WTC11 (cell line): ENCODE measurements at regions not wholly inside any gene's neighbourhood (a gene's known extent, or its start where the extent isn't known, plus 50 kb on each side); places are given as distances from the start of the nearest gene placed in this dataset.
"Not testable (repeated sequence)": the region's sequence is repeated elsewhere in the genome, so short reads cannot be mapped to it uniquely, and the experiment has no call there.

Experiments used
- ATAC-seq: fragments of 200-7000 bp; cut with Tn5 transposase; 2 replicates; pipeline ENCODE4 v1.10.0; 2021; ENCODE audit warnings: mild to moderate bottlenecking, moderate library complexity
- CTCF ChIA-PET: fragments of 300-600 bp; sonication (Branson Sonifier 250); formaldehyde crosslinking; loops from one replicate; lab custom pipeline; 2021; ENCODE audit warnings: antibody characterized with exemption; lab: Charles Lee
- POLR2A ChIA-PET: fragments of 350-600 bp; sonication (Branson Sonifier 250); formaldehyde crosslinking; loops from one replicate; lab custom pipeline; 2021; ENCODE audit warnings: antibody characterized with exemption; lab: Charles Lee
- DNase-seq: peaks from one replicate; pipeline ENCODE4 v3.0.0; 2021; ENCODE audit warnings: low spot score
- H3K27ac Mint-ChIP-seq: 2 replicates; pipeline ENCODE4 v1.8.0; 2021; ENCODE audit warnings: mixed read lengths
- H3K27me3 Mint-ChIP-seq: 2 replicates; pipeline ENCODE4 v1.8.0; 2021; ENCODE audit warnings: low read depth, mild to moderate bottlenecking, moderate library complexity, mixed read lengths
- H3K36me3 Mint-ChIP-seq: 2 replicates; pipeline ENCODE4 v1.8.0; 2021; ENCODE audit warnings: mixed read lengths
- H3K4me1 Mint-ChIP-seq: 2 replicates; pipeline ENCODE4 v1.8.0; 2022; ENCODE audit warnings: mixed read lengths
- H3K4me3 Mint-ChIP-seq: 2 replicates; pipeline ENCODE4 v1.8.0; 2021; ENCODE audit warnings: mild to moderate bottlenecking, moderate library complexity, mixed read lengths
- H3K9me3 Mint-ChIP-seq: 2 replicates; pipeline ENCODE4 v1.8.0; 2021; ENCODE audit warnings: mixed read lengths
- ATF3 ChIP-seq: sonication (generic); formaldehyde crosslinking; conservative IDR thresholded peaks from 2 replicates; pipeline ENCODE4 v1.8.1; 2022; ENCODE audit warnings: mild to moderate bottlenecking, missing genetic modification reagents
- E2F1 ChIP-seq: sonication (generic); formaldehyde crosslinking; IDR thresholded peaks from 2 replicates; pipeline ENCODE4 v1.8.0; 2022; ENCODE audit warnings: mild to moderate bottlenecking, missing genetic modification reagents
- ELF4 ChIP-seq: sonication (generic); formaldehyde crosslinking; IDR thresholded peaks from 2 replicates; pipeline ENCODE4 v1.8.1; 2022; ENCODE audit warnings: low read depth, mild to moderate bottlenecking, moderate library complexity, missing genetic modification reagents
- ESRRA ChIP-seq: sonication (generic); formaldehyde crosslinking; IDR thresholded peaks from 2 replicates; pipeline ENCODE4 v1.8.1; 2022; ENCODE audit warnings: mild to moderate bottlenecking, missing genetic modification reagents, borderline replicate concordance
- FOXK1 ChIP-seq: sonication (generic); formaldehyde crosslinking; IDR thresholded peaks from 2 replicates; pipeline ENCODE4 v1.8.0; 2022; ENCODE audit warnings: mild to moderate bottlenecking, moderate library complexity, missing genetic modification reagents
- HMGA2 ChIP-seq: fragments of 250-450 bp; sonication (Bioruptor Pico); IDR thresholded peaks from 2 replicates; pipeline ENCODE4 v1.4.0; 2021; ENCODE audit warnings: mild to moderate bottlenecking, moderate library complexity
- NFYB ChIP-seq: sonication (generic); formaldehyde crosslinking; conservative IDR thresholded peaks from 2 replicates; pipeline ENCODE4 v1.8.0; 2022; ENCODE audit warnings: low read depth, missing genetic modification reagents
- SOX15 ChIP-seq: fragments of 250-450 bp; sonication (Bioruptor Pico); IDR thresholded peaks from 2 replicates; pipeline ENCODE4 v1.9.0; 2021; ENCODE audit warnings: mild to moderate bottlenecking
- TP53 ChIP-seq: sonication (generic); formaldehyde crosslinking; IDR thresholded peaks from 2 replicates; pipeline ENCODE4 v1.8.1; 2023; ENCODE audit warnings: mild to moderate bottlenecking, missing genetic modification reagents
- ZBTB21 ChIP-seq: sonication (generic); formaldehyde crosslinking; IDR thresholded peaks from 2 replicates; pipeline ENCODE4 v1.8.1; 2023; ENCODE audit warnings: mild to moderate bottlenecking, missing genetic modification reagents, borderline replicate concordance
- ZNF138 ChIP-seq: sonication (generic); formaldehyde crosslinking; conservative IDR thresholded peaks from 2 replicates; pipeline ENCODE4 v1.8.1; 2022; ENCODE audit warnings: mild to moderate bottlenecking, moderate library complexity, missing genetic modification reagents
- ZNF396 ChIP-seq: fragments of 250-450 bp; sonication (Bioruptor Pico); IDR thresholded peaks from 2 replicates; pipeline ENCODE4 v1.8.0; 2021; ENCODE audit warnings: mild to moderate bottlenecking, moderate library complexity, borderline replicate concordance
- ZNF416 ChIP-seq: fragments of 250-450 bp; sonication (Bioruptor Pico); IDR thresholded peaks from 2 replicates; pipeline ENCODE4 v1.9.0; 2021; ENCODE audit warnings: mild to moderate bottlenecking, inconsistent platforms
- TF ChIP-seq, protein P1 (sequence below): sonication (generic); formaldehyde crosslinking; IDR thresholded peaks from 2 replicates; pipeline ENCODE4 v1.8.1; 2023; ENCODE audit warnings: mild to moderate bottlenecking, missing genetic modification reagents, borderline replicate concordance
- TF ChIP-seq, protein P2 (sequence below): fragments of 200-600 bp; IDR thresholded peaks from 2 replicates; pipeline ENCODE4 v1.8.0; 2022; ENCODE audit warnings: antibody characterized with exemption

DNA sequence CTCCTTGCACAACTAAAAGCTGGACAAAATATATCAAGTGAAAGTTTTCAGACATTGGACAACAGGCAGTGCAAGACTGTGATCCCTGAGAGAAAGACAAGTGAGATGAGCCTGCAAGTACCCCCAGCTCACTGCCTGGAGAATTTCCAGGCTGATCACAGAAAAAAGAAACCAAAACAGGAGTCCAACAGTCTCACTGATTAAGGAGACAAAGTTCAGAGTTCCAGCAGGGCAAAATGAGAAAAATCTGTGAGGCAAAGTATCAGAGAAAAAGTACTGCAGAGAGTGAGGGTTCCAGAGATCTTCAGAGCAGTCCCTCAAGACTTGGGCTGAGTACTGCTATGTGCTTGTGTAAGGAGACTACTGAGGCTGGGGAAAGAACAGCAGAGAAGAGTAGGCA is 56.0 kb upstream of the PRSS3 start:
- Mint-ChIP-seq H3K9me3 (peaks cover 4% of the 10 kb centered on the region), H3K27me3 (0 out of 2 replicates have a peak, but pooled peaks cover 2% of the 10 kb centered on the region)
- TF ChIP-seq SOX15 (CRISPR knock-in tag), result no peak
- TF ChIP-seq ZBTB21, result no peak
- no peak for TF ChIP-seq NFYB
- TF ChIP-seq, all 79 proteins: peak for 0
- ChIA-PET POLR2A (no interaction called here), CTCF (interaction anchor here (2.5 kb wide), 1 partner anchor 115 kb away, joined by 53 read pairs; no protein-coding TSS in a partner anchor)
- Mint-ChIP-seq H3K27ac (no peak overlapping the region), H3K4me1 (peaks cover 2% of the 10 kb centered on the region), H3K4me3 (no peak overlapping the region), H3K36me3 (no peaks in the 10 kb centered on the region)
- no peak for DNase-seq
- ATAC-seq, result no peak

DNA sequence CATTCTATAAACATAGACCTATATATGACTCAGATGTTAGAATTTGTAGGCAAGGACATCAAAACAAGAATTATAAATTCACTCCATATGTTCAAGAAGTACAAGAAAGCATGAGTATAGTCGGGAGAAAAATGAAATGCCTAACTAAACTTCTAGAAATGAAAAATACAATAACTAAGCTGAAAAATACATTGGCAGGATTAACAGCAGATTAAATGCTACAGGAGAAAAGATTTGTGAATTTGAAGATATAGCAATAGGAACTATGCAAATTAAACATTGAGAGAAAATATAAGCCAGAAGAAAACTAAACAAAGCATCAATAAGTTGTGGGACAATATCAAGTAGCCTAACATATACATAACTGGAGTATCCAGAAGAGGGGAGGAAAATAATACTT is 55.3 kb upstream of the PRSS3 start:
- H3K4me1 Mint-ChIP-seq, result peaks cover 2% of the 10 kb centered on the region
- H3K27me3 Mint-ChIP-seq, result 0 out of 2 replicates have a peak, but pooled peaks cover 2% of the 10 kb centered on the region
- ChIA-PET POLR2A (no interaction called here), CTCF (no interaction called here)
- peaks cover 4% of the 10 kb centered on the region for H3K9me3 Mint-ChIP-seq
- no peaks in the 10 kb centered on the region for H3K36me3 Mint-ChIP-seq
- no peak for DNase-seq
- no peak overlapping the region for H3K4me3 Mint-ChIP-seq
- H3K27ac Mint-ChIP-seq, result no peak overlapping the region
- ATAC-seq, result no peak
- TF ChIP-seq TP53, result no peak
- no peak for TF ChIP-seq E2F1 (CRISPR knock-in tag)
- no peak for TF ChIP-seq HMGA2
- TF ChIP-seq ATF3 (CRISPR knock-in tag), result no peak
- no peak for TF ChIP-seq FOXK1 (CRISPR knock-in tag)
- no peak for TF ChIP-seq ZNF396 (CRISPR knock-in tag)
- no peak for TF ChIP-seq ZNF416 (CRISPR knock-in tag)

- H3K27ac Mint-ChIP-seq, H3K4me3 Mint-ChIP-seq, CTCF ChIA-PET, ATAC-seq, H3K9me3 Mint-ChIP-seq, H3K27me3 Mint-ChIP-seq, DNase-seq, POLR2A ChIA-PET, H3K4me1 Mint-ChIP-seq, H3K36me3 Mint-ChIP-seq: not testable (repeated sequence)
Observed at GRCh38 chr9:33740958-33741357, 54.4 kb upstream of the PRSS3 start.

- DNase-seq, result no peak
- TF ChIP-seq ESRRA (CRISPR knock-in tag), result no peak
- TF ChIP-seq, protein P1, sequence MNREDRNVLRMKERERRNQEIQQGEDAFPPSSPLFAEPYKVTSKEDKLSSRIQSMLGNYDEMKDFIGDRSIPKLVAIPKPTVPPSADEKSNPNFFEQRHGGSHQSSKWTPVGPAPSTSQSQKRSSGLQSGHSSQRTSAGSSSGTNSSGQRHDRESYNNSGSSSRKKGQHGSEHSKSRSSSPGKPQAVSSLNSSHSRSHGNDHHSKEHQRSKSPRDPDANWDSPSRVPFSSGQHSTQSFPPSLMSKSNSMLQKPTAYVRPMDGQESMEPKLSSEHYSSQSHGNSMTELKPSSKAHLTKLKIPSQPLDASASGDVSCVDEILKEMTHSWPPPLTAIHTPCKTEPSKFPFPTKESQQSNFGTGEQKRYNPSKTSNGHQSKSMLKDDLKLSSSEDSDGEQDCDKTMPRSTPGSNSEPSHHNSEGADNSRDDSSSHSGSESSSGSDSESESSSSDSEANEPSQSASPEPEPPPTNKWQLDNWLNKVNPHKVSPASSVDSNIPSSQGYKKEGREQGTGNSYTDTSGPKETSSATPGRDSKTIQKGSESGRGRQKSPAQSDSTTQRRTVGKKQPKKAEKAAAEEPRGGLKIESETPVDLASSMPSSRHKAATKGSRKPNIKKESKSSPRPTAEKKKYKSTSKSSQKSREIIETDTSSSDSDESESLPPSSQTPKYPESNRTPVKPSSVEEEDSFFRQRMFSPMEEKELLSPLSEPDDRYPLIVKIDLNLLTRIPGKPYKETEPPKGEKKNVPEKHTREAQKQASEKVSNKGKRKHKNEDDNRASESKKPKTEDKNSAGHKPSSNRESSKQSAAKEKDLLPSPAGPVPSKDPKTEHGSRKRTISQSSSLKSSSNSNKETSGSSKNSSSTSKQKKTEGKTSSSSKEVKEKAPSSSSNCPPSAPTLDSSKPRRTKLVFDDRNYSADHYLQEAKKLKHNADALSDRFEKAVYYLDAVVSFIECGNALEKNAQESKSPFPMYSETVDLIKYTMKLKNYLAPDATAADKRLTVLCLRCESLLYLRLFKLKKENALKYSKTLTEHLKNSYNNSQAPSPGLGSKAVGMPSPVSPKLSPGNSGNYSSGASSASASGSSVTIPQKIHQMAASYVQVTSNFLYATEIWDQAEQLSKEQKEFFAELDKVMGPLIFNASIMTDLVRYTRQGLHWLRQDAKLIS (CRISPR knock-in tag), result no peak
- no peak for TF ChIP-seq ZBTB21
- no peak for TF ChIP-seq ZNF396 (CRISPR knock-in tag)
- TF ChIP-seq, protein P2, sequence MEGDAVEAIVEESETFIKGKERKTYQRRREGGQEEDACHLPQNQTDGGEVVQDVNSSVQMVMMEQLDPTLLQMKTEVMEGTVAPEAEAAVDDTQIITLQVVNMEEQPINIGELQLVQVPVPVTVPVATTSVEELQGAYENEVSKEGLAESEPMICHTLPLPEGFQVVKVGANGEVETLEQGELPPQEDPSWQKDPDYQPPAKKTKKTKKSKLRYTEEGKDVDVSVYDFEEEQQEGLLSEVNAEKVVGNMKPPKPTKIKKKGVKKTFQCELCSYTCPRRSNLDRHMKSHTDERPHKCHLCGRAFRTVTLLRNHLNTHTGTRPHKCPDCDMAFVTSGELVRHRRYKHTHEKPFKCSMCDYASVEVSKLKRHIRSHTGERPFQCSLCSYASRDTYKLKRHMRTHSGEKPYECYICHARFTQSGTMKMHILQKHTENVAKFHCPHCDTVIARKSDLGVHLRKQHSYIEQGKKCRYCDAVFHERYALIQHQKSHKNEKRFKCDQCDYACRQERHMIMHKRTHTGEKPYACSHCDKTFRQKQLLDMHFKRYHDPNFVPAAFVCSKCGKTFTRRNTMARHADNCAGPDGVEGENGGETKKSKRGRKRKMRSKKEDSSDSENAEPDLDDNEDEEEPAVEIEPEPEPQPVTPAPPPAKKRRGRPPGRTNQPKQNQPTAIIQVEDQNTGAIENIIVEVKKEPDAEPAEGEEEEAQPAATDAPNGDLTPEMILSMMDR, result no peak
- TF ChIP-seq ZNF138 (CRISPR knock-in tag), result no peak
- no peak for TF ChIP-seq ELF4 (CRISPR knock-in tag)
- TF ChIP-seq, all 79 proteins: peak for 0
- CTCF ChIA-PET, result no interaction called here
- no peak for ATAC-seq
- H3K4me3 Mint-ChIP-seq, result no peak overlapping the region
- no peak overlapping the region for H3K27ac Mint-ChIP-seq
- peaks cover 4% of the 10 kb centered on the region for H3K9me3 Mint-ChIP-seq
- 0 out of 2 replicates have a peak, but pooled peaks cover 2% of the 10 kb centered on the region for H3K27me3 Mint-ChIP-seq
- POLR2A ChIA-PET, result no interaction called here
- no peaks in the 10 kb centered on the region for H3K36me3 Mint-ChIP-seq
- peaks cover 2% of the 10 kb centered on the region for H3K4me1 Mint-ChIP-seq
Observed at GRCh38 chr9:33742051-33742450, 53.3 kb upstream of the PRSS3 start.
